Central memory CD4-positive, alpha-beta T cell (primary cell): ENCODE measurements at regions not wholly inside any gene's neighbourhood (a gene's known extent, or its start where the extent isn't known, plus 50 kb on each side); places are given as distances from the start of the nearest gene placed in this dataset.

ENCODE experiments used
- DNase-seq: peaks from one replicate; pipeline ENCODE4 v3.0.0; 2022

DNA sequence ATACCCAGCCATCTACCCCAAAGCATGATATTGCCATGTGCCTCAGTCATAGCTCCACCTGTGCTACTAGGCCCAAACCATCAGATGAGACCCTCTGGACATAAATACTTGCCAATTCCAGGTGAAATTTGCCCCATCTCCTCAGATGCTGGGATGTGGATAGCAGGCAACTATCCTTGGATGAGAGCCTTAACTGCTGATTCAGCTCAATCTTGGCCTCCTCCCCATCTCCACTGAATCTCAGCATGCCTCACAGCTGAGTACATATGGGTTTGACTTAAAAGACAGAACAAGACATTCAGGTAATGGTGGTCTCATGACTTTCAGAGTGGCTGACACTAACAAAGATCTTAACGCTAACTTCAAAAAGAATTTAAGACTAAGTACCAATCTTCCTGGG is 50.8 kb upstream of the KLHL13 start:
- DNase-seq: no peak

DNA sequence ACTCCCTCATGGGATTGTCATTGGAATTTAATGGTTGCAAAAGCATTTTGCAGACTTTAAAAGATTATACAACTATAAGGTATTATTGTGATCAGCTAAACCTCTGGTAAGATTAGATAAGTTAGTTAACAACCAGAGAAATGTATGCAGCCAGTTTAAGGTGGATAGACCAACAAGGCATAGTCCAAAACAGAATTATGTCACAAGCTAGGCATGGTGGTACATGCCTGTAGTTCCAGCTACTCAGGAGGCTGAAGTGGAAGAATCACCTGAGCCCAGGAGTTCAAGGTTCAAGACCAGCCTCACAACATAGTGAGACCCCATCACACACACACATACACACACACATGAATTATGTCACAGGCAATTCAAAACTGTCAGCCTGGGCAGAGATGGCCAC is 54.7 kb upstream of the KLHL13 start:
- DNase-seq: no peak

DNA sequence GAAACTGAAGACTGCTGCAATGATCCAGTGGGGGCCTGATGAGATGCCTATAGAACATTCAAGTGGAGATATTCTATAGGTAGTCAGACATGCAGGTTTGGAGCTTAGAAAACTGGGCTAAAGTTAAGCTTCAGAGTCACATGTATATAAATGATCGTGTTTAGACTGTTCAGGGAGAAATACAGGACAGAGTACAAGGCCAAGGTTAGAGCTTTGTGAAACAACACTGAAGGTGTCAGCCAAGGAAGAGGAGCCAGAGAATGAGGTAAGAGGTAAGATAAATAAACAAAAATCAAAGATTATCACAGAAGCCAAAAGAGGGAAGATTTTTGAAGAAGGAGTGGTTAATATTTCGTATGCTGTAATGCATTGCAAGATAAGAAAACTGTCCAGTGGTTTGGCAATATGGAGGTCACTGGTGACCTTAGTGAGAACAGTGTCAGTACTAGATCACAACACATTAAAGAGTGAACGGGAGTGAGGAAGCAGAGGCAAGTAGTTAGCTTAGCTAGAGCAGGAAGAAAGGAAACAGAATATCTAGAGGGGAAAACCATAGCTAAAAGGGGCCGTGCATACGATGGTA is 58.0 kb upstream of the KLHL13 start:
- DNase-seq: no peak

DNA sequence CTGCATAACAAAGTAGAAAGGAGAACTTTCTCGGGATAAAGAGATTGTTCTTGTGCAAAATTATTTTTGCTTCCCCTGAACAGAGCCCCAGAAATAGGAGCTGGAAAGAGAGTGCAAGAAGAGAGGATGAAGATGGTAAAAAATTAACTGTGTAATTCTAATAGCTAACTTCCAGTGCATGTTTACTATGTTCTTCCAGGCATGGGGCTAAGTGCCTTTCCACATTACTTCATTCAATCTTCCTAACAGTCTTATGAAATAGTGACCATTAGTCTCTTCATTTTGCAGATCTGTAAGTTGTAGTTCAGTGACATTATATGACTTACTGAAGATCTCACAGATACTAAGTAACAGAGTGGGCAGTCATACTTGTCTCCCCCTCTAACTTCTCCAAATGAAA is 61.1 kb upstream of the KLHL13 start:
- no peak for DNase-seq

DNA sequence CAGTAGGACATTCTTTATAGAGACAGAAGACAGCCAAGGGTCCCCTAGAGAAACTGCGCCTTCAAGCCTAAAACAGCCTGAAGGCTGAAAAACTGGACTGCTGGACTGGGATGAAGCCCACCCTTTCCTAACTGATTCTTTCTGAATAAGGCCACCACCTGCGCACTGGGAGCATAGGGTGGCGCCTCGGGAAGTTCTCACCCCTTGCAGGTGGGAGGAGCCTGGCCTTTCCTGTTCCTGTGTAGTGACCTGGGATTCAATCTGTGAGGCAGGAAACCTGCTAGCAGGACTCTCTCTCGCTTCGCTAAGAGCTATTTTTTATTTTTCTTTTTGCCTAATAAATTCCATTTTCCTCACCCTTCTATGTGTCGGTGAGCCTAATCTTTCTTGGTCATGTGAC is 61.8 kb upstream of the KLHL13 start:
- DNase-seq: no peak

DNA sequence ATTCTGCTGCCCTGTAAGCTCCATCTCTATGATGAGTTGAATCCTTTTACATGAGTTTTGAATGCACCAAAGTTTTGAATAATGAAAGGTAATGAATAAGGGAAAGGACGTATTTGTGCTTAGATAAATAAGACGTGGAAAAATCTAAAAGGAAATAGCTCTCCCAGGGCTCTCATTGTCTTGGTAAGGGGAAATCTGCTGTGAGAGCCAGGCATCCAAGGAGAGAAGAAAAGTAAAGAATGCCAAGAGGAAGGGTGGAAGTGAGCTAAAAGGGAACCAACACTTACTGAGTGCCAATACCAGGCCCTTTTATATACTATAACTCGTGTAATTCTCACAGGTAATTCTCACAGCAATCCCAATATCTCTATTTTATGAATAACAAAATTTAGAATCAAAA is 62.6 kb upstream of the KLHL13 start:
- no peak for DNase-seq

DNA sequence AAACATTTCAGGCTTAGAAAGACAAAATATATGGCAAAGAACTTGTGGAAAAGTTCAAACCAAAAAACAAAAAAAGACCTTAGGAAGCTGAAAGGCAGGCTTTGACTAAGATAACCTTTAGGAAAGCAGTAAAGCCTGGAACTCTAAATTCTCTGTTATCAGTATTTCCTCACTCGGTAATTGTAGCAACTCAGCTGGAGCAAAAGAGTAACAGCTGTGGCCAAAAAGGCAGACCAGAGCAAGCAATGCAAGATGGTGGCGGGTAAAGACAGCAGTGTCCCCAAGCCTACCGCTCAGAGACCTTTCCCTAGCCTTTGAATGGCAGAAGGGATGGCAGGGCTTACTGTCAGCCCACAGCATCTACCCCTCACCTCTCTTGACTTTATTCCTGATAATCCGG is 63.1 kb upstream of the KLHL13 start:
- DNase-seq: no peak

DNA sequence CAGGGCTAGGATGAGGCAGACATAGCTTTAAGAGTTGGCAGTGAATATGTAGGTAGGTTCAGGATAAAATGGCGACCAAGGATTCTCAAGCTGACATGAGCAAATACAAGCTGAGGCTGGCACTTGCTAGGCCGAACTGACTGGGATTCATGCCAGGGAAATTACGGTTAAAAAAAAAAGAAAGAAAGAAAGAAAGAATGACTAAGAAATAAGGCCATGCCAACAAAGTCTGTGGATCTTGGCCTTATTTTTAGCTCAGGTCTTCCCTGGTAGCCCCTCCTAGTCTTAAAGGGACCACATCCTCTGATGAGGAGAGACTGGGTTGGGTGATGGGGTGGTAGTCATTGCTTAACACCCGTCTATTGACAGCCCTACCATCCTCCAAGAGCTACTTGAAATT is 64.4 kb upstream of the KLHL13 start:
- DNase-seq: no peak

DNA sequence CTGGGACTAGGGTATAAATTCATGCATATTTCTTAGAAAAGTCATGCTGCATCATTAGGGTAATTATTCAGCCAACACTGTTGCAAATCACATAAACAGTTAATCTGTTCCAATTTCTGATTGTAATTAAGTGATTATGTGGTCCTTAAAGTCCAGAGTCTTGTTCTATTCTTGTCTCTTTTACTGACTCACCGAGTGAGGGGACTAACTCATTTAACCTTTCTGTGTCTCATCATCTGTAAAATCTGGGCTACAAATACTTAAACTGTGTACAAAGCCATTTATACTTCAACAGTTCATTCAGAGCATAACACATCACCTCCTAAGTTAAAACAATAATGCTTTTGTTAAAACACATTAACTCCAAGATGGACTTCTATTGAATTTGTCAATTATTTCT is 65.4 kb upstream of the KLHL13 start:
- DNase-seq: no peak

DNA sequence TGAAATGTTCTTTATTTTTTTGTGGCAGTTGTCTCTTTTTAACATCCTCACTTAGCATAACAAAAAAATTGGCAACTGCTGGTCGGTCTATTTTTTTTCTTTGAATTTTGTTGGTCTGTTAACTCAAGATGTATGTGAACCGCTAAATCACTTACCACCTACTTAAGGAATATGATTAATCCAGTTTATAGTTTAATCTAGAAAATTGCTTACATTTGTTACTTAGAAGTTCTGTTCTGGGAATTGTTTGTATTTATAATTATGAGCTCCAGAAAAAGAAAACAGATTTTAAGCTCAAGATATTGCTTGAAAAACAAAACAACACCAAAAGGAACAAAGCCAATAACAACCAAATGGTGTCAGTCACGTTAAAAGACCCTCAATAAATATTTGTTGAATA is 66.1 kb upstream of the KLHL13 start:
- no peak for DNase-seq

DNA sequence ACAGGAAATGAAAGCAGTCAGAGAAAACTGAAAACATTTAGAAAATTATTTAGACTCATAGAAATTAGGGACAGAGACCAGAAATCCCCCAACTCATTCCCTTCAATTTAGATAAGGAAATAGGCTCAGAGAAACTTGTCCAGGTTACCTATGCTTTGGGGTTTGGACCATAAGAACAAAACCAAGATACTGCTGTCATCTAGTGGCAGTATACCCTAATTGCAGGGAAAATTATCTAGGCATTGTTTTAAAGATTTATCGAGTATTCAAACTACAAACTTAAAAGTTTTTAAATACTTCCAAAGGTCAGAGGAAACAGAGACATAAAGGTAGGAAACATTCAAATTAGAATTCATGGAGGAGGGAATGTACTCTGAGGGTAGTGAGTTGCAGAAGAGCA is 67.0 kb upstream of the KLHL13 start:
- no peak for DNase-seq

DNA sequence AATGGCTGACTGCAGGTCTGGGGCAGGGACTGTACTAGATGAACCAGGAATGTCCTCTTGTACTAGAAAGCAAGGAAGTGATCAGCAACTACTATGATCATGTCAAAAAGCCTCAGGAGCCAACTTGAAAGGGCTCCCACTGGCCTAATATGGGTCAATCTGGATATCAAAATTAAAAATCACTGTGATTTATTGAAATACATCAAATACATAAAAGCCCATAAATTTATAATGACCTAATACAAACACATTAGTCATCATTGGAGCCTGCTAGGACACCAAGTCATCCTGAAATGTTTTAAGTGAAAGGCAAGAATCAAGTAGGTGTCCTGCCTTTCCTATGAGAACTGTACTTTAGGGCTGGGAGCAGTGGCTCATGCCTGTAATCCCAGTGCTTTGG is 70.5 kb upstream of the KLHL13 start:
- no peak for DNase-seq

DNA sequence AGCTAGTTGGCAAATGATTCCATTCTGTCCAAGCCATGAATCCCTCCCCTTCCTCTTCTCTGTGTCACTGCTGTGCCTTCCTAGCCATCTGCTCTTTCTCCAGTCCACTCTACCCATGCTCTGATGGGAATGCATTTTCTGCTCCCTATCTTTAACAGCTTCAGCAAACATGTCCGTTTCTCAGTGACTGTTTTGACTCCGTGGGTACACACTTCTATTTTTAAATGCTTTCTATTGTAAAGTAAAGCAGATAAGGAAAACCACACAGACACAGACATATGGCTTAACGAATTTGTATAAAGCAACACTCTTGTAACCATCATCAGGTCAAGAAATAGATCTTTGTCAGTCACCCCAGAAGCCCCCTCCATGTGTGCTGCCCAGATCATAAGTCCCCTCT is 72.4 kb upstream of the KLHL13 start:
- no peak for DNase-seq

DNA sequence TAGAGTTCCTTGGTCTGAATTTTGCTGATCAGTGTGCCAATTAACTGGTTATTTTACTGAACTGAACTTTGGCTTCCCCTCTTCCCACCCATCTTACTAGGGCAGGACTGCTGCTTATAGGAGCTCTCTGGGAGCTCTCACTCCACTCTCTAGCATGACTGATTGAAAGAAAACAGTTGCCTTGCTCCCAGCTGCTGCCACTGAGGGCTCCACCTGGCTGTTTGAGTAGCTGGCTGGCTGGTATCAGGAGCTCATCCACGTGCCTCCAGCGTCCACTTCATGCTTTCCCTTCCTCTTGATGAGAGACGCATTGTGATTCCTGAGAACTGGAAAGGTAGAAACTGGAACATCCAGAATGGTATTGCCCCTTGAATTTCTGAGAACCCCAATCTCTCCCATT is 73.0 kb upstream of the KLHL13 start:
- no peak for DNase-seq

DNA sequence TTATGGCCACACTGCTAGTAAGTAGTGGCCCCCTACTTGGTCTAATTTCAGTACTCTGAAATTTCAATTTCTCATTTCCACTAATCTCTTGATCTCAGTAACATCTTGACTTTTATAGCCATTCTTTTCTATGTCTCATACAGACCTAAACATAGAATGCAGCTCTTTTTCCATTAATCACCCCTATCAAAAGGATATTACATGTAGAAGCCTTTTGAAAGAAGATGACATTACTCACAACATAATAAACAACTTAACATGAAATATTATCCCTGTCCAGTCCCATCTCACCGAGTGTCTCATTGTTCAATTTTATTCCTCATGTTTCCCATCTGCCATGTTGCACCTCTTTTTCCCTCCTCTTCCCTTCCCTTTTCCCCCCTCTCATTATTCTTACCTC is 81.1 kb upstream of the KLHL13 start:
- no peak for DNase-seq

DNA sequence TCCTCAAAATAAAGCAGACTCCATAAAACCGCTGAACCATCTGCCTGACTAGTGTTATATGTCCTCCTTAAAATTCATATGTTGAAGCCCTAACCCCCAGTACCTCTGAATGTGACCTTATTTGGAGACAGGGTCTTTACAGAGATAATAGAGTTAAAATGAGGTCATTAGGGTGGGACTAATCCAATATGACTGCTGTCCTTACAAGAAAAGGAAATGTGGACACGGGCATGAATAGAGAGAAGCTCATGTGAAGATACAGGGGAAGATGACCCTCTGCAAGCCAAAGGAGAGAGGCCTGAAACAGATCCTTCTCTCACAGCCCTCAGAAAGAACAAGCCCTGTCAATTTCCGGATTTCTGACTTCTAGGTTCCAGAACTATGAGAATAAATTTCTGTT is 82.0 kb upstream of the KLHL13 start:
- DNase-seq: no peak

DNA sequence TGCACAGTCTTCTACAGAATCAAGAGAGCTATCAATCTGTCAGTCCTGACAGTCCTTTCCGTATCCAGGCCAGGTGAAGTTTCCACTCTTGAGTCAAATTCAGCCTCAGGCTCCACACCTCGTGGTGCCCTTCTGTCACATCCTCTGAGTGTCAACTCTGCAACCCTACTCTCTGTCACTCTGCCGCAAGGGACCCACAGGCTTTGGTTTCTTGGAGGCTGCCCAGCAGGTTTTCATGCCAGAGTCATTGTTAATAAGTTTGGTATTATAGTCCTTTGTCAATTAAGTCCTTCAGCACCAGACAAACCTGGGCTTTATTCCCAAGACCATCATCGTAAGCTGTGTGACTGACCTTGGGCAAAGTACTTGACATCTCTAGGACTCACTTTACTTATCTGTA is 83.4 kb upstream of the KLHL13 start:
- no peak for DNase-seq

DNA sequence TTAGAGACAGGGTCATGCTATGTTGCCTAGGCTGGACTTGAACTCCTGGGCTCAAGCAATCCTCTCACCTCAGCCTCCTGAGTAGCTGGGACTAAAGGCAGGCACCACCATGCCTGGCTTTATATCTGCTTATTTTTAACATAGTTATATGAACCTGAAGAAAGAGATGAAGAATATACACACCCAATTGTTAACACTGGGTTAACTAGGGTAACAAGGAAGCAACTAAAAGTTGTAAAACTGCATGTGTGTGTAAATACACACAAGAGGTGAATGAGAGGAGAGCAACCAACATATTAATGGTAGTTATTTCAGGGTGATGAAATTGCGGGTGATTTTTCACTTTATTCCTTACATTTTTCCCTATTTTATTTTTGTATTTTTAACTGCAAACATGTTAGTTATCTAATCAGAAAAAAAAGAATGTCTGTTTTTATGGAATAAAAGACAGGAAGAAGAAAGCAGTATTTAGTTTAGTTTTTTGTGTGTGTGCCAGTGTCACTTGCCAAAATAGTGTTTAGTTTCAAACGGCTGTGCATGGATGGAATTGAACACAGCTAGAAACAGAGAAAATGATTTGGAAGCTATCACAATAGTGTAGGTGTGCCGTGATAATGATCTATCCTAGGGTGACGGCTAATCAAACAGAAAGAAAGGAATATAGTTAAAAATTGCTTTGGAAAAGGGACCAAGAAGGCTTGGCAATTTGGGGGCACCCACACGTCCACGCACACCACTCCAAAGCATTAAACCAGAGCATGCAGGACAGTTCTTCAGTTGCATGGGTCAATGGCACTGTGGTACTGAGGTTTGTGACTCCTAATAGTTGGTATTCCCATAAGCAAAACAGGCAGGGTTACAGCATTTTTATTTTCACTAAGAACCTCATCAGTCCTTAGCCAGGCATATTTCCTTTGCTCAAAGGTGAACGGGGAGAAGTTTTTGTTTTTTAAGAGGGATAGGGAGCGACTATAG is 89.1 kb upstream of the KLHL13 start:
- no peak for DNase-seq

DNA sequence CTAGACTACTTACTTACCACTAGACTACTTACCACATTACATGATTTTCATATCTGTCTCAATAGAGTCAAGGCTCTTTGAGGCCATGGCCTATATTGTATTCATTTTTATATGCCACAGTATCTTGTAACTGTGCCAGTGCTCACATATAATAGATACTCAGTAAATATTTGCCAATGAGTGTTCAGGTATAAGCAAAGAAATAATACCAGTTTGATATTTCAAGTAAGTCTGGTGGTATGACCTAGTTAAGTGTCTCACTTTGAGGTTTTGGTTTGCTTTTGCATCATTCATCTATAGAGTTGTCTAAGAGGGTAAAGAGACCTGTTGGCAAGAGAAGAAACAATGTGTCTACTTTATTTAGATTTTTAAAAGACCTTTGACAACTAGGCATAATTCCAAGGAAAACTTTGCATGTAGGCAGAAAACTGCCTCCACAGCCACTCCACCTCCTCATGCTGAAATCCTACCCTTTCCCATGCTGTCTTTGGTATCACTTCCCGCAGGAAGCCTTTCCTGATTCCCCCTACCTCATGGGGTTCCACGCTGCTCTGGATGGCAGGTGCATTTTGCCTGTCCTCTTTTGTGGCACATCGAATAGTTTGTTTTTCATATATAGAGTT is 91.3 kb upstream of the KLHL13 start:
- DNase-seq: no peak

DNA sequence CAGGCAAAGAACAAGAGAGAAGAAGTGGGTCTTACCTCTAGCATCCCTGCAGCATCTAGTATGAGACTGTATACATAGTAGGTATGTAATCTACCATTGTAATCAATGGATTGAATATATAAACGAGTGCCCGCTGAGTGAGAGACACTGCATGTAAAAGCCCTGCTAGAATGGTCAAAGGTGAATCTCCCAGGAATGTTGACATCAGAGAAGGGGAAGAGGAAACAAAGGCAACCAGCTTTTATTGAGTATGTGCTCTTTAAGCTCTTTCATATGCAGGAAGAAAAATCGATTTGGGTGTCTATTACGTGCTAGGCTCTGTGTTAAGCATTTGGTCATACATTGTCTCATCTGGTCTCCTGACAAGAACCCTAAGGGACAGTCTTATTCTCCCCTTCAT is 91.9 kb upstream of the KLHL13 start:
- DNase-seq: no peak

DNA sequence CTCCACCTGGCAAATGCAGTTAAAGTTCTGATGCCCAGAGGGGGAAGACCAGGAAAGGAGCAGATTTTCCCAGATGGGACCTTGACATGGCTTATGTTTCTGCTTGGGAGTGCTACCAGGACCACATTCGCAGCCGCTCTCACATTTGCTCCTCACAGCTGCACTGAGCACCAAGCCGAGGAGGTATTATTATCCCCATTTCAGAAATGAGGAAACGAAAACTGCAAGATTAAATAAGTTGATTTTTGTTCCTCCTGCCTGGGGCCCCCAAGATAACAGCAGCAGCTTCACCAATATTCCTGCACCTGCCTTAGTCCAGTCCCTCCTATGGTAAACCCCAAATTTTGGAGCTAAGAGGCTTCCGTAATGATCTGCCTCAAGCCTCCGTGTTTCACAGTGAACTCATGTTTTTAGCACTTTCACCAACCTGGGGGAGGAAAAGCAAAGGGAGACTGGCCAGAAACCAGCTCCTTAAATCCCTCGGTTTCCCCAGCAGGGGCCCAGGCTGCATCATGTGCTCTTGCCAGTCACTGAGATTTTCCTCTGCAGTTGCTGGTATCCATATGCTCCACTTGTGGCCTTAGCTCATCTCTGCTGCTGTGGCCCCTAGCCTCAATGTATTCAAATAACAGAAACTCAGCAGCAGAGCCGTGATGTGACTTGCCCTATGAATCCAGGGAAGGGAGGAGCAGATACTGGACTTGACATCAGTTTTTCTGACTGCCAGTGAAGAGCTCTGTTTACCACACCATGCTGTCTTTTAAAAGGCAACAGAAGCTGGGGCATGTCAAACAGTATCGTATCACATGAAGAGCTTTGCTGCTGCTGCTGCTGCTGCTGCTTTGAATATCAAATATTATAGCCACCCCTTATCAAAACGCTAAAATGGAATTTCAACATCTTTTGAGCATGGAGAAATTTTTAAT is 95.5 kb upstream of the KLHL13 start:
- no peak for DNase-seq

DNA sequence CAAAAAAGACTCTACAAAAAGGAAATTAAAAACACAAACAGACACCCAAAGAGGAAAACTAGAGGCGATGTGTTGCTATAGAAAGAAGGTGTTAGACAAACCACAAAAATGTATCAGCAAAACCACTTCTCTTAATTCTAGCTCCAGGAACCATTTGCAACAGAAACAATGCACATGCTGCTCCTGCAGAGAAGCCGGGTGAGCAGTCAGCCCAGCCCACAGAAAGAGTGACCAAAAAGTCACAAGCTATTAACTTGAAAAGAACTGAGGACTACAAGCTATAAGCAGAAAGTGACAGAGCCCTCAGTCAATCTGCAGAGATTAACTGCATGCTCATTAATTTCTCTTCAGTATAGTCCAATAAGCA is 96.2 kb upstream of the KLHL13 start:
- no peak for DNase-seq

DNA sequence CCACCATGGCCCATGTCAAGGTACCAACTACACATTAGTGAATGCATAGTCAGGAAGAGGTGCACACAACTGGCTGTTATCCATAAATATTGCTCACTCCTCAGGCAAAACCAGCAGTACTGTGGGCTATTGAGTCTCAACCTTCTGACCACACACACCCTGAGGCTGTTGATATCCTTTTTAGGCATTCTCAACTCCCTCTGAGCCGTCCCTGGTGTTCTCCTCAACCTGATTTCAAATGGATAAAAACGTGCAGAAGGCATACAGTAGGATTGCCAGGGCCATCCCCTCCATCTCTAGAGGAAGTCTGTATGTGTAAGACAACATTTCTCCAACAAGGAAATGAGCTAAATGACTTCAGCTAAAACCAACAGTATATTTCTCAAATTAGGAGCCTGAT is 98.7 kb upstream of the KLHL13 start:
- DNase-seq: no peak
